ENCODE measurements at regions not wholly inside any gene's neighbourhood (a gene's known extent, or its start where the extent isn't known, plus 50 kb on each side); places are given as distances from the start of the nearest gene placed in this dataset.

- no peak for TF ChIP-seq CTCF (IDR thresholded peaks at IDR 0.05)
- no peak for TF ChIP-seq POLR2A (IDR thresholded peaks at IDR 0.05)
These were observed 730.3 kb downstream of the TRIML1 start for GRCh38 chr4:188869581-188869980.
